Body of pancreas (tissue), 4 donors: ENCODE measurements at regions not wholly inside any gene's neighbourhood (a gene's known extent, or its start where the extent isn't known, plus 50 kb on each side); places are given as distances from the start of the nearest gene placed in this dataset.

ENCODE experiments used
- ATAC-seq: fragments of 150-250 bp; one replicate; pipeline ENCODE4 v1.9.1; 2016
- DNase-seq, 4 donors: peaks; one replicate each; pipeline ENCODE4 v3.0.0-alpha.2; 2019
- H3K27ac ChIP-seq, 4 donors: fragments of 200-600 bp; sonication (generic); 1 replicate in 3 of 4; 2 replicates in 1 of 4; pipeline versions ENCODE4 v1.5.1 to v1.6.1; 2016 to 2019; ENCODE audit warnings: mild to moderate bottlenecking in 1 of 4, mixed read lengths in 1 of 4, moderate library complexity in 1 of 4
- H3K27me3 ChIP-seq, 2 donors: fragments of 200-600 bp; sonication (generic); one replicate each; pipeline ENCODE4 v1.6.0; 2016; ENCODE audit warnings: mild to moderate bottlenecking in 1 of 2
- H3K36me3 ChIP-seq, 2 donors: fragments of 200-600 bp; sonication (generic); replicated peaks in 1 of 2; 2 replicates each; pipeline ENCODE4 v1.5.1; 2016; ENCODE audit warnings: low read depth in 2 of 2; ENCODE audit not compliant: insufficient read depth in 1 of 2
- H3K4me1 ChIP-seq: fragments of 200-600 bp; sonication (generic); one replicate; pipeline ENCODE4 v1.6.0; 2016
- H3K4me3 ChIP-seq, 2 donors: fragments of 200-600 bp; sonication (generic); 1 replicate in 1 of 2; 2 replicates in 1 of 2; pipeline ENCODE4 v1.5.1; 2016 to 2019
- H3K9me3 ChIP-seq, 3 donors: fragments of 200-600 bp; sonication (generic); 1 replicate in 2 of 3; 2 replicates in 1 of 3; pipeline ENCODE4 v1.5.1; 2016
- CTCF ChIP-seq, 7 experiments: fragments of 450-650 bp in 4 of 7; fragments of 200-600 bp in 3 of 7; sonication (generic) in 3 of 7; IDR thresholded peaks; one replicate each; pipeline ENCODE4 v1.5.1; 2016 to 2019; ENCODE audit warnings: antibody characterized with exemption in 7 of 7
- POLR2A ChIP-seq, 3 donors: fragments of 450-650 bp; IDR thresholded peaks; one replicate each; pipeline ENCODE4 v1.6.1; 2016; ENCODE audit warnings: antibody characterized with exemption in 3 of 3, mild to moderate bottlenecking in 2 of 3
- WGBS, 2 donors: methylation state at CpG; one replicate each; pipeline ENCODE4 v1.1.5; 2017; 5-methylcytosine and 5-hydroxymethylcytosine counted together
- intact Hi-C: fragments of 100-400 bp; cut with DNase I; formaldehyde crosslinking; loops from one replicate; pipeline ENCODE4 v1.15.1; 2023

DNA sequence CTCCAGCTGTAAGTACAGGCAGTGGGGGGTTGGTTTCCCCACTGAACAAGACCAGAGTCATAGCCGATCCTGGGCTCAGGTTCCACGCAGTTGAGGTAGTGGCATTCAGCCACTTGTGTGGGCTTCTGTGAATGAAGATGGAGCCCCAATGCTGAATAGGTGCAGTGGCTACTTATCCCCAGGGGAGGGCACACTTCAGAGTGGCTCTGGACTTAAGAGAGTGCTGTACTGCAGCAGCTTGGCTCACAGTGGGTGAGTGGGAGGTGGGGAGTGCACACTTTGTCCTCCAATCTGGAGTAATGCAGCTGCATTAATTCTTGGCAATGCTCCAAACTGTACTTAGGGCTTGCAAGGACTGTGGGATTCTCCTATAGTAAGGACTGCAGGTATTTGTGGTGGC, 81.9 kb downstream of the BUB3 start:
- 79 to 100% methylated on average over 2 of the region's 2 CpGs for WGBS, 2 donors
- no peak for TF ChIP-seq POLR2A (IDR thresholded peaks at IDR 0.05)
- TF ChIP-seq CTCF (IDR thresholded peaks at IDR 0.05), result no peak
- Histone ChIP-seq H3K9me3 (no peaks in the 10 kb centered on the region), H3K36me3 (no peaks in the 10 kb centered on the region), H3K4me1 (no peaks in the 10 kb centered on the region), H3K27me3 (no peaks in the 10 kb centered on the region), H3K4me3 (no peak overlapping the region), H3K27ac (no peak overlapping the region)
- ATAC-seq, result no peak
- DNase-seq, result no peak
- intact Hi-C loops, result no loop called here

DNA sequence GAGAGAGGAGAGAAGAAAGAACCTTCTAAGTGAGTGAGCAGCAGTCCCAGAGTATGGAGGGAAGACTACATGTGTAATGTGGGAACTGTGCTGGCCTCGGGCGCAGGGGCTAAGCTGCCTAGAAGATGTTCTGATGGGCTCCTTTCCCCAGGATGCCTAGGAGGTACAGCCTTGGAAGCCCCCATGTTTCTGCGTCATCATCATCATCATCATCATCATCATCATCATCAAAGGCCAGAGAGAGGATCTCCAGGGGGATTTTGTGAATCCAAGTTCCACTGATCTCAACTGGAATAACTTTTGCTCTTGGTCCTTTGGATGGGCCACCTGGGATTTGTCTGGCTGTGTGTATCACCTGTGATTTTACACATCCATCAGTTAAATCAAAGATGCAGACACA, 86.0 kb downstream of the BUB3 start:
- intact Hi-C loops, result no loop called here
- Histone ChIP-seq H3K36me3 (no peaks in the 10 kb centered on the region), H3K9me3 (no peaks in the 10 kb centered on the region), H3K27ac (no peak overlapping the region), H3K4me1 (no peaks in the 10 kb centered on the region), H3K4me3 (no peak overlapping the region), H3K27me3 (no peaks in the 10 kb centered on the region)
- DNase-seq, result no peak
- ATAC-seq, result no peak
- WGBS, 2 donors, result 78 to 96% methylated on average over 3 of the region's 3 CpGs
- no peak for TF ChIP-seq POLR2A (IDR thresholded peaks at IDR 0.05)
- TF ChIP-seq CTCF (IDR thresholded peaks at IDR 0.05), result no peak

- no peaks in the 10 kb centered on the region for H3K36me3 ChIP-seq
- no peaks in the 10 kb centered on the region for H3K27me3 ChIP-seq
- H3K27ac ChIP-seq, result no peak overlapping the region
- DNase-seq (no peak), ATAC-seq (no peak)
- intact Hi-C loops, result no loop called here
- TF ChIP-seq POLR2A (IDR thresholded peaks at IDR 0.05) (no peak), CTCF (IDR thresholded peaks at IDR 0.05) (no peak)
- no peak overlapping the region for H3K4me3 ChIP-seq
- H3K9me3 ChIP-seq, result no peaks in the 10 kb centered on the region
- 48 to 69% methylated on average over 2 of the region's 2 CpGs for WGBS, 2 donors
- H3K4me1 ChIP-seq, result no peaks in the 10 kb centered on the region
Measured at GRCh38 chr10:123240776-123241175, 86.6 kb downstream of the BUB3 start.

DNA sequence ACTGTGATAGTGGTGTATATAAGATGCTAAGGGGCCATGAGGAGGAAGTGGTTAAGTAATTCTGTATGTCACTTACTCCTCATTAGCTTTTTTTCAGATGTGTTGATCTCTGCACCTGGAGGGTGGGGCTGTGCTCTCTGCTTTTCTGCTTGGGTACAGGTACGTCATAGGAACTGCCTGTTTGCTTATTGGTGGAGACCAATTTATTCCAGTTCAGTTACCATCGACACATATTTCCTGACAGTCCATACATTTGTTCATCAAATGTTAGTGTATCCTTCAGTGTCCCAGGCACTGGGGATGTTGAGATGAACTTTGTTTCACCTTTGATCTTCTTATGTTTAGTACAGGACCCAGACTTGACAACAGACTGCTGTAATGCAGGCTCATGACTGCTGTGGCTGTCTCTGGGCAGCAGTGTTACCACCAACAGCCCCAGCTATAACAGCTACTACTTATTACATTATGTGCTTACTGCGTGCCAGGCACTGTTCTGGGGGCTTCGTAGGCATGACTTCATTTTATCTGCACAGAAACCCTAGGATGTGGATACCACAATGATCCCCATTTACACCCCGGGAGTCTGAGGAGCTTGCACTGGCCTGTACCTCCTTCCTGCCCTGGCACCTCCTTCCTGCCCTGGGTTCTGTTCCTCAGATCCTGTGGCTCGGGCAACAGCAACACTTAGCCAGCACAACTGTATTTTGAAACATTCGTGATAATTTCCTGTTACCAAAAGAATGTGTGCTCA, 87.4 kb downstream of the BUB3 start:
- no peak for ATAC-seq
- 48 to 69% methylated on average over 7 of the region's 7 CpGs for WGBS, 2 donors

More for the DNA sequence above, 87.4 kb downstream of the BUB3 start:
- Histone ChIP-seq H3K27ac (no peak overlapping the region), H3K36me3 (no peaks in the 10 kb centered on the region), H3K4me1 (no peaks in the 10 kb centered on the region), H3K27me3 (no peaks in the 10 kb centered on the region), H3K9me3 (no peaks in the 10 kb centered on the region), H3K4me3 (no peak overlapping the region)
- intact Hi-C loops, result no loop called here
- peak in 1 of 4 donors; percentile 4 for DNase-seq
- no peak for TF ChIP-seq CTCF (IDR thresholded peaks at IDR 0.05)
- no peak for TF ChIP-seq POLR2A (IDR thresholded peaks at IDR 0.05)
